GM23248 (cell line): ENCODE measurements at regions not wholly inside any gene's neighbourhood (a gene's known extent, or its start where the extent isn't known, plus 50 kb on each side); places are given as distances from the start of the nearest gene placed in this dataset.

Experiments used
- EZH2 ChIP-seq: fragments of 200-600 bp; sonication (generic); IDR thresholded peaks from 2 replicates; pipeline ENCODE4 v1.6.1; 2018; ENCODE audit warnings: antibody characterized with exemption, mild to moderate bottlenecking; ENCODE audit not compliant: insufficient read depth, poor library complexity, severe bottlenecking
- EZH2phosphoT487 ChIP-seq: fragments of 200-600 bp; sonication (generic); IDR thresholded peaks from 2 replicates; pipeline ENCODE4 v1.6.1; 2018; ENCODE audit warnings: antibody characterized with exemption, moderate library complexity, mild to moderate bottlenecking, low read depth; ENCODE audit not compliant: insufficient read depth

DNA sequence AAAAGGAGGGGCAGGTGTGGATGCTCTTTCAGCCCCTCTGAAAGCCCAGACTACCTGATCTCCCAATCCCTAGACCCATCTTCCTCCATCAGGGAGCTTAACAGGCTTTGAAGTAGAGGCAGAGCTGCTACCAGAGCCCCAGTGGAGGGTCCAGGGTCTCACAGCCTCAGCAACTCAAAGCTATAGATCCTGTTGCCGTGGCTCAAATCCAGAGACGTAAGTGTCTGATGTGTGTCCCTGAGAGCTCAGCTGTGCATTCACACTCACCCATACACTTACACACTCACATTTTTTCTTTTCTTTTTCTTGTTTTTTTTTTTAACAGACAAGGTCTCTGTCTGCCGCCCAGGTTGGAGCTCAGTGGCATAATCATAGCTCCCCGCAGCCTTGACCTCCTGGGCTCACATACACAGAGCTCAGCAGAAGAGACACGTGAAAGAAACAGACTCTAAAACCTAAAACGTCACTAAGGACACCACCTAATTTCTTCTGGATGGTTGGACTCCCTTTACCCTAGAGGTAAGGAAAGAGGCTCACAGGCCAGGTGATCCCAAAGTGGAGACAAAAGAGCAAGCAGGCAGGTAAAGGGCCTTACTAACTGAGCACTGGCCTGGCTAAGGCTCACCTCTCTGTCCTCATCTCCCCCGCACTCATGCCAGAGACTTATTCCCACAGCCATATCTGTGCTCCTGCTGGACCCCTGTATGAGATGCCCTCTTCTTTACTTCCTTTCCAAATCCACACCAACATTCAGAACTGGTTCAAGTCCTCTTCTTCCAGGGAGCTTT lies 80.7 kb downstream of the SCN11A start:
- TF ChIP-seq EZH2 (no peak), EZH2phosphoT487 (no peak)
